Glomerular visceral epithelial cell (primary cell): ENCODE measurements at regions not wholly inside any gene's neighbourhood (a gene's known extent, or its start where the extent isn't known, plus 50 kb on each side); places are given as distances from the start of the nearest gene placed in this dataset.

Experiments used
- DNase-seq: peaks from one replicate; pipeline ENCODE4 v3.0.0-alpha.2; 2016; ENCODE audit errors: extremely low spot score

DNA sequence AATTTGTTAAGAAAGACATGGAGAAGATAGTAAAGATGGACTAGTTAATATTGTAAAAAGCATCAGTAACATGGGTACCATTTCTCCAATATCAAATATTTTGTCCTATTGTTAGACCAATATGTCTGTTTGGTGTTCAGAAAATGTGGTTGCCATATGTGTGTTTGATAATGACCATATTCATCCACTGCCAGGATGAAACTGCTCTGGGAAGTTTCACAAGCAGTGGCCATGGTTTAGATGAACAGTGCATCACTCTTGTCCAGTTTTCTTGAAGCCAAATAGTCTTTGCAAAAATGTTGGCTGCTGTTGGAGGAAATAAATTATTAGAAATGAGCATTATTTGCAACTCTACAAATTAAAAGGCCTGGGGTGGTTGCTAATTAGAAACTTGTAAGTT lies 333.8 kb downstream of the NUF2 start:
- DNase-seq: no peak

DNA sequence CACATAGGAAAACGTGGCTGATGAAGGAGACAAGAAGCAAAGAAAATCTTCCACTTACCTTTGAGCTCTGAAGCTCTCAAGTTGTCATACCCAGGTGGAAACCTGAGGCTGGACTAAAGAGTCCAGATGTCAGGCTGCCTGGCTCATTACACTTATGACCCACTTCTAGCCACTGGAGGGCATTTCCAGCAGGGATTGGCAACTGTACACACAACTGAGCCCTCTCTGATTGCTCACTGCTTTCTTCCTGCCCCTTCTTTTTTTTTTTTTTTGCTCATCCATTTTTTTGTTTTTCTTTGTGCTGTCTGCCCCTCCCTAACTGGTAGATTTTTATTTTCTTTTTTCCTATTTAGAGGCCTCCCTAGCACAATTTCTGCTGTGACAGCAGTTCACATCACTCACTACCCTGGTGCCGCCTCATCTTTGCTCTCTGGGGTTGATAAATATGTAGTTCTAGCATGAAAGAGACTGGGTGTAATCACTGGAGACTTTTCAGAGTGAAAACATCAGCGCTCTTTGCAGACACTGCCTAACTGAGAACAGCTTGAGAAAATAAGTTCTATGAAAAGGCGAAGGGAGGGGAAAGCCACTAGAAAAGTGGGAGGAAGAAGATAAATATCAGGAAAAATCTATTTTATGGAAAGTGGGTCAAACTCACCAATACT lies 334.5 kb downstream of the NUF2 start:
- DNase-seq: no peak

DNA sequence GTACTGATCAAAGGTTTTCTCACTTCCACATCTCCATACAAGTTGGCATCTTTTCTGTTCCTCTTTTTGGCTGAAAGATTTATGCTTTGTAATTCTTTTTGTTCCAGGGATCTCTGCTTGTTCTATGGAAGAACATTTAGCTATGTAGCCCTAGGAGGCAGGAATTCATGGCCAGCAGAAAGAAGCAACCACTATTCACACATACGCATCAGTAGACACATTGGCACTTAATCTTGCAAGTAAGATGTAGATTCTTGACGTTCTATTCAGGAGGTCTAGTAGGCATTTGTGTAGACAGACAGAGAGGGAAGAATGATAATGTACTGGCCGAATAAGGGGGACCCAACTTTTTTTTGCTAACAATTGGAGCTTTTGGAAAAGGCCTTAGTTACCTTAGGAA lies 336.0 kb downstream of the NUF2 start:
- DNase-seq: no peak

DNA sequence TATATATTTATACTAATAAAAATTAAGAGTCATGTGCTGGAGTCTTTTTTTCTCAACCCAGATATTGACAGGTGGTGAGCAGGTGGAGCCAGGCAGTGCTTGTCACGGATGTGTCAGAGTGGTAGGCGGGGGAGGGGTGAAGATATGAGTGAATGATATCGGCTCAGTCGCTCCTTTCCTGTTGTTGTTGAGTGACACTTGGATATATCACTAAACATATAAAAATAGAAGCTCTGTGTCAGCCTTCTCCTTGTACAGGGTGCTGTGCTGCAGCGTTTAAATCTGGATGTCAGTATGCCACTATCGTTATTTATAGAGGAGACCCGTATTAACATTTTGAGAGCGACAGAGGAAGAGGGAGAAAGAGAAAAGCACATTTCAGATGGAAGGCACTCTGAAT lies 339.6 kb downstream of the NUF2 start:
- no peak for DNase-seq

DNA sequence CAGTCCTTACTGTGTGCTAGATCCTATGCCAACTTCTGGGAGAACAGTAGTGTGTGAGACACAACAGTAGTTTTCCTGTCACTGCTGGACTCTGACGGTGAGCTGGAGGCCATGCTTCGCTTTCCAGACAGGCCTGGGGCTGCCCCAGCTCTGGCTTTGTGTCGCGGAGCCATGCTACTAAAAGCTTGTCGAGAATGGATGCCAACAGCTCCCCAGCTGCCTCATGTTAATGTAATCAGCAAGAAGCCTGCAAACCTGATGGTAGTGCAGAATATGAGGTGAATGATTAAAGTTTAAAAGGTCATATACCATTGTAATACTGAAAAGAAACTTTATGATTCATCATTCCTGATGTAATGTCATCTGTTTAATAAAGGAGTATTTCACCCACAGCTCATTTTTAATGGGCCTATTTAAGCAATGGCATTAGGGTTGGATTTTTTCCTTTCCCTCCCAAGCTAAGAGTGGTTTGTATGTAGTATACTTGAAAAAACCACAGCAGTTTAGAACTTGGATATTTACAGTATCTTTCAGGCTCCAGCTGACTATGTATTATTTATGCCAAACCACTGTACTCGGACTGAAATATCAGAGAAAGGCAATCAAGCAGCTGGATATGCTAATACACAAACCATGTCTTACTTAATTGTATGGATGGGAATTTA lies 343.0 kb downstream of the NUF2 start:
- no peak for DNase-seq

DNA sequence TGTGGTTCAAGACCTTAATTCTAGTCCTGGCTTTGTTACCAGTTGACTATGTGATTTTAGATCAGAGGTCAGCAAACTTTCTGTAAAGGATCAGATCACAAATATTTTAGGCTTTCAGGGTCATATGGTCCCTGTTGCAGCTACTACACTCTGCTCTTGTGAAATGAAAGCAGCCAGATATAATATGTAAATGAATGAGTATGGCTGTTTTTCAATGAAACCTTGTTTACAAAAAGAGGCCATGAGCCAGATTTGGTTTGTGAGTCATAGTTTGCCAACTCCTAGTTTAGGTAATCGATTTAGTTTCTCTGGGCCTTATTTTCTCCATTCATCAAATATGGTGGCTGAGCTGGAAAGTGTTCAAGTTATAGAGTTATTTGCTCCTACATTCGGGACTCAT lies 346.7 kb downstream of the NUF2 start:
- DNase-seq: no peak

DNA sequence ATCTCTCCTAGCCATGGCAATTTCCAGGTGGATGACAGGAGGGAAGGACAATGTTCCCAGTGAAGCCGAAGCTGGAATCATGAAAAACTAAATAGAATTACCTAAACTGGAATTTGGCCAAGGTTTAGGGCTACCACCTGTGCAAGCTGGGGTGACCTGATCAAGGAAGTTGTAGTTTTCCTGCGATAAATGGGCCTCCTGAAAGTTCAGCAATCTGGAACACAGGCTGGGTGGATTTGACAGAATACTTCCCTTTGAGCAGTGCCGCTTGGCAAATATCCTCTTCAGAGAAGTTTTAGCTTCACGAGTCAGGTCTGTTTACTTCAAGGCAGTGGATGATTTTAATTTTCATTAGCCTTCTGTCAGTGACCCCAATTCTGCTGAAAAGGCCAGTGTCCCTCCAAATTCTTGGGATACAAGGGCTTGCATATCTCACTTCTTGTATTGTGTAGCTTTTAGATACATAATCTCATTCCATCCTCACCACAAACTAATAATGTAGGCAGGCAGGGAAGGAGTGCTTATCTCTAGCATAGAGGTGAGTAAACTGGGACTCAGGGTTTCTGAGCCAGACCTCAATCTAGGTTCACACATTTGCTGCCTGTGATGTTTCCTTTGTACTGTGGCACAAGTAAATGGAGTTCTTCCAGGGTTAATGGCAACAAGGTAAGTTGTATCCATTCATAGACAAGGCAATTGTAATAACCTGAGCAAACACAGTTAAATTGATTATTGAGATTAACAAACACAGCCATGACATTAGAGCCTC lies 349.4 kb downstream of the NUF2 start:
- no peak for DNase-seq

DNA sequence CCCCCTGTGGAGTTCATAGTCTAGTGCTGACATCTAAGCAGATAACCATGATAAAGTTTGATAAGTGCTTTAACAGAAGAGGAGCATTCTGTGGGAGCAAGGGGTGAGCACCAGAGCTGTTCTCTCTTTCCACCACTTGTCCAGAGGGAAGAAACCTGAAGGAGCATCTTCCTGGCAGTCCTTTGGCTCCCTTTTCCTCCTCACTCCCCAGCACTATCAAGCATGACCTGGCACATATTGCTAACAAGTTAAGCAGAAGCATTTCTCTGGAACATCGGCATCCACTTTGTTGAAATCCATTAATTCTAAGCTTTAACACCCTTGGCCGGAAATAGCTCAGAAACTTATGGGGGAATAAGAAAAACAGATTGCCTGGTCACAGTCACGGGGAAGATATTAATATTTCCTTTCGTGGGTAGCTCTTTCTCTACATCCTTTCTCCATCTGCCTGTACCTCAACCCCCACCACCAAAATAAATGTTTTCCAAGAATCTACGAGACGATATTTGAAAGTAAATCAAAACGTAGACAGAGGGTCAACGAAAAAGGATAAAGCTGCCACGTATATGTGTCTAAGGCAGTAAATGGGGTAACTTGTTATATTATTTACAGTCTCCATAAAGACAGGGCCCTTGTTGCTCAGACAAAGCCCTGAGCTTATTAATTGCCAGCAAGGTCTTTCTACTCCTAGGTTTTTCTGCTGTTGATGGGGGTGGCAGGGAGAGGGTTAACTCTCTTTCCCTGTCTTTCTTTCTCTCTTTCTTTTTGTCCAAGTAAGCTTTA lies 351.4 kb downstream of the NUF2 start:
- DNase-seq: no peak

DNA sequence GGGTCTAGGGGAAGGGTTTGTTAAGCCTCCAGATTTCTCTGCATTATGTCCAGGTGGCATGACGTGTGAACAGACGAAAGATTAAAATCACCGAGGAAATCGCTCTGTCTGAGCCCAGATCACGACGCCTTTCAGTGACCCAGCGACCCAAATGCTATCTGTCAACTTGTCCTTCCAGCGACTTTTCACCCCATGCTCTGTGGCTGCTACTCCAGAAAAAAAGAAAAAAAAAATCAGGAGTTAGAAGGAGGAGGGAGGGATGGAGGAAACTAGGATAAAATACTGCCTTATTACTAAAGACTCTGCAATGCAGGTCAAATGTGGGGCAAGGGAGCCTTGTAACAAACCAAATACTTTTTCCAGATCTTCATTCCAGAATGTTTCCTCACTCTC lies 352.0 kb downstream of the NUF2 start:
- DNase-seq: no peak

DNA sequence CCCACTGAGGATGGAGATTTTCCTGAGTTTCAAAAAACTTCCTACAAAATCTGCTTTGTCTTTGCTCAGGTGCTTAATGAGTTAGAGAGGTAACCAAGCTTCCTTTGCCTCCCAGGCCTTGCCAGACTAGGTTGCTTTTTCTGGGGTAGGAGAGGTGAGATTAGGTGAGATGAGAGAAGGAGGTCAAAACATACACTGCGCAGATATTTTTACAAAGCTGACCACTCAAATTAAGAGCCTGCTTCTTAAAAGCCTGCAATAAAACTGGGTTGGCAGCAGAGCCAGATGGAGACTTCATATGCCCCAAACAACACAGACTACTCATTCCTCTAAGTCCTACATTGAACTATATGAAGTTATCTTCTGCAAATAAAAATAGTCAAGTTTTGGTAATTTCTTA lies 352.5 kb downstream of the NUF2 start:
- no peak for DNase-seq

DNA sequence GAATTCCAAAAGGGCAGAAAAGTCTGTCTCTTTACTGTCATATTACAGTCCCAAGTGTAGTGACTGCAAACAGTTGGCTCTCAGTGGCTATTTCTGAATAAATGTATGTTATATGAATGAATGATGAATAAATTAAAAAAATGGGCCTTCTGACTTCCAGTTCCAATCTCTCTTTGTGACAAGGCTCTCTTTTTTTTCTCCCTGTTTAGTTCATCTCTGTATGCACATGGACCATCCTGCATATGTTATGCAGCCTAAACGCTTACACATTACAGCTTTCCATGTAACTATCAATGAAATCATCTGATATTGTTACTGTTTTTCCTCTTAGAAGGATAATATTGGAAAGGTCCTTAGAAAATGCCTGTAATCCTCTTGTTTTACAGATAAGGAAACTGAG lies 363.0 kb downstream of the NUF2 start:
- DNase-seq: no peak

DNA sequence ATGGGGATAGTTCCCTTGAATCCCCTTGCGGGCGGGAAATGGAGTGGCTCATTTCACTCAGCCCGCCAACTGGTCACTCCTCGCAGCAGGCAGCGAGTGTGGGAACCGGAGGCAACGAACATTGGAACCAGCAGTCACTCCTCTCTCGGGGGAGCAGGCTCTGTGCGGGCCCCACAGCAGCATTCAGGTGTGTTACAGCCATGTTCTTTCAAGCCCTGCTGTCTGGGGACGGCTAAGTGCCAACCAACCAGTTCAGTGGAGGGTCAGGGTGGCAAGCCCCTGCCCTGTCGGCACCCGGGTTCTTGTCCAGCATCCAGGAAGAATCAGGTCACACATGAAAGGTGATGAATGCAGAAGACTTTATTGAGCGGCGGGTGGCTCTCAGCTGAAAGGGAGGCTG lies 370.5 kb downstream of the NUF2 start:
- DNase-seq: no peak

DNA sequence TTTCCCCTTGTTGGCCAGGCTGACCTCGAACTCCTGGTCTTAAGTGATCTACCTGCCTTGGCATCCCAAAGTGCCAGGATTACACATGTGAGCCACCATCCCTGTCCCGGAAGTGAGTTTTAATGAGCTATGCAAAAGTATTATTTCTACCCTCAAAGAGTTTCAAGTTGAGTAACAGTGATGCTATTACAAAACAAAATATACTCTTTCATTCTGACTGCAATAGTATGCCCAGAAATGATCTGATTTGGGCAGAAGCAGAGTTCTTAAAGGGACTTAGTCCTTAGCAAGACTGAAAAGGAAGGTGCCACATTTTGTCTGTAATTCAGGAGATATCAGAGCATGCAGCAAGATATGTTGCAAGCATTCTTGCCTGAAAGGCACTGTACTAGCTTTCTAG lies 375.4 kb downstream of the NUF2 start:
- DNase-seq: no peak

DNA sequence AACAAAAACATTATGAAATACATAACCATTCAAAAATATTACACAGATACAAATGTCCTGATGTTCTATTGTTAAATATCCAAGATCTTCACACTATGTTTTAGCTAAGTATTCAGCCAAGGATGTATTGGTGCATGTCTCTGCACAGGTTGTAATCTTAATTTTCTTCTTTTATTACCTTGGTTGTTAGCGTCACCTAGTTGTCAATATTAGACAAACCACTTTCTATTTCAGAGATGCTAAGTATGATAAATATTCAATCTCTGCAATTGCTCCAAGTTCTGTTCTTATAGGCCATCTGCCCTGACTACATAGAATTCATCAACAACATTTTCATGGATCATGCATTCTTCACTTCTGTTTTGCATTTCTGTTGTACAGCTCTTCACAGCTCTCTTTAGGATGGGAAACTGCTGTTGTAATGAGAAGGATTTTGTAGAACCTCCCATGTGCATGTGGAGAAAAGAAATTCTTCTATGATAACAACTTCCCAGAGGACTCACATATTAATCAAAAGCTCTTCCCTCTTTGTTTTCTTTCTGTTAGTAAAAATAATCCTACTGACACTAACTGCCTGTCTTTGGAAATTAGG lies 380.1 kb downstream of the NUF2 start:
- DNase-seq: no peak

DNA sequence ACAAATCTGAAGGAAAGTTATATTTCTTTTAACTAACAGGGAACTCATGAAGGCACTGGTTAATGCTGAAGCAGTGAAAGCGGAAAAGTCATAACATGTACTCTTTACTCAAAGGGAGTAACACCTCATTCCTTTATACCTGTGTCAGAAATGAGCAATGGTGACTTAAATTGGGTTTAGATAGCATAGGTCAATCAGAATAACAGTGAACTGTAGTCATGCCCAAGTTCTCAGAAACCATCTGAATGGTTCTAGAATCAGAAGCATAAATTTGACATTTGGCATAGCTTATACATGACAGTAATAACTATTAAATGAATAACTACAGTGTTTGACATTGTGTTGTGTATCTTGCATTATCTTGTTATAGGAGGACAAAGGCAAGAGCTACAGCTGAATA lies 382.0 kb downstream of the NUF2 start:
- no peak for DNase-seq

DNA sequence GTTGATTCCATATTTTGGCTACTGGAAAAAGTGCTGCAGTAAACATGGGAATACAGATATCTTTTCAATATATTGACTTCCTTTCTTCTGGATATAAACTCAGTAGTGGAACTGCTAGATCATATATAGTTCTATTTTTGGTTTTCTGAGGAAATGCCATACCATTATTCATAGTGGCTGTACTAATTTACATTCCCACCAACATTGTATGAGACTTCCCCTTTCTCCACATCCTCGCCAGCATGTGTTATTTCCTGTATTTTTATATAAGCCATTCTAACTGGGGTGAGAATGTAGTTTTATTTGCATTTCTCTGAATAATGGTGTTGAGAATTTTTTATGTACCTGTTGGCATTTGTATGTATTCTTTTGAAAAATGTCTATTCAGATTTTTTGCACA lies 385.2 kb downstream of the NUF2 start:
- DNase-seq: no peak

DNA sequence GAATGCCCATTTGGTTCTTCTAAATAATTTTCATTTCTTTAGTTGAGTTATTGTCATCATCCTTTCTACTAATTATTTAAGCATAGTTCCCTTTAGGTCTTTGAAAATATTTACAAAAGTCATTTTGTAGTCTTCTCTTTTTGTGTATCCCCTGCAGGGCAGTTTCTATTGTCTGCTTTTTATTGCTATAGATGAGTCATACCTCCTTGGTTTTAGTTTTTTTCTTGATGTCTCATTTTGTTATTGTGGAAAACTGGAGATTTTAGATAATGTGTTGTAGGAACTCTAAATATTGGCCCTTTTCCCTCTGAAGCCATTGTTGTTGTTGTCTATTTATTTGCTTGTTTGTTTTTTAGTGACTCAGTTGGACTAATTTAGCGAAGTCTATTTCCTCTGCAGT lies 387.9 kb downstream of the NUF2 start:
- no peak for DNase-seq

DNA sequence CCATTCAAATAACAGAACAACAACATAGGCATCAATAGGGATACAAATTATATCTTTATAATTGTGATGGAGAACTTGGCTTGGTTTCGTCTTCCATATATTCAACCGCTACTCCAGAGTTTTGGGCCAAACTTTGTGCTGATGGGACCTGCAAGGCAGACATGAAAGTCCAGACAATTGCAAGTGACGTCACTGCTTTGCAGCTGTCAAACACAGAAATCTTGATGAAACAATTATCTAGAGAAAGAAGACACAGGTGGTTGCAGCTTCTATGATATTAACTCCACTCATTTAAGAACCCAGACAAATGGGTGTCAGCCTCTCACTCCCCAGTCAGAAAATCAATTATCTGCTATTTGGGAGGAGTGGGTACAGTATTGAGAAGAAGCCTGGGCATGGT lies 390.6 kb downstream of the NUF2 start:
- DNase-seq: no peak

DNA sequence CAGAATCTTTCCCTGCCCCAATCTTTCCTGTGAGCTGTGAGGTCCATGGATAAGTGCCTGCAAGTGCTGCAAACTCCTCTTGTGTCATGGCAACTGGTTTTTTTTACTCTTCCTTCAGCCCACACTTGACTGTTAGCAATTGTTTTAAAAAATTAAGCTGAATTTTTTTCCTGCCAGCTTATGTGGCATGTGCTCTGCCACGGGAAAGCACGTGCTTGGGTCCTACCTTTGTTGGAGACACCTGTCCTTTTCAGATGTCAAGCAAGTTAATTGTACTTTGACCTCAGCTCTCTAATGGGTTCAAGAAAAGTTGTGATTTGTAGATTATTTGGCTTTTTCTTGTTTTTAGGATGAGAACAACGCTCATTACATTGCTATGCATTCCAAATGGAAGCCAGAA lies 398.5 kb downstream of the NUF2 start:
- DNase-seq: no peak

DNA sequence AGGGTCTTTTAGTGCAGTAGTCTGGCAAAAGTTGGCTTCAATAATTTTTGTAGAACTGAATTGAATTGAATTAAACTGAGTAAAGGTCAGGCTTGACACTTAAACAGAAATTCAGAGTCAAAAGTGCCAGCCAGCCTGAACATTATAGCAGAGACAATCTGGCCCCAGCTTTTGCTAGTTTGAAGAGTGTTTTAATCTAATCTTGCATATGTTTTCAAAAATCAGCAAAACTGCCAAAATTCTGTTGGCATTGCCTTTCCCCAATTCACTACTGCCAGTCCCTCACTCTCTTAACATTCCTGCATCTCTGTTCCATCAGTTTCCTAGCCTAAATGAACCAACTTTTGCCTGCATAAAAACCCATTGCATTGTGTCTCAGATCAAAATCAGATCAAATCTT lies 403.8 kb downstream of the NUF2 start:
- DNase-seq: no peak

DNA sequence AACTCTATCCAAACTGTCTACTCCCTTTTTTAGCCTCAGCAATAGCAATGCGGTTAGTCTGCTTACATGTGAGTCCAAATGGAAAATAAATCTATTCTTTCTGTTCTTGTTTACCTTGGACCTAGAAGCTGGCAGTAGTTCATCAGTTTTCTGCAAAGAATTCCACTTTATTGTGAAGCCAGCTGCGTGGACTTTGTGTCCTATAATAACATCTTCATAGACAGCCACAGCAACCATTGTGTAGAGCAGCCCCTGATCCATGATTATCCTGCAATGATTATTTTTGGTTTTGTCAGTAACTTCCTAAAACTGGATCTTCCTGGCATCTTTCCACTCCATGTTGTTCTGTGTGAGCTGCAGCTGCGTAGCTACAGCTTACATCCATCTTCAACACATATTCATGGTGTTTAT lies 408.7 kb downstream of the NUF2 start:
- DNase-seq: no peak

DNA sequence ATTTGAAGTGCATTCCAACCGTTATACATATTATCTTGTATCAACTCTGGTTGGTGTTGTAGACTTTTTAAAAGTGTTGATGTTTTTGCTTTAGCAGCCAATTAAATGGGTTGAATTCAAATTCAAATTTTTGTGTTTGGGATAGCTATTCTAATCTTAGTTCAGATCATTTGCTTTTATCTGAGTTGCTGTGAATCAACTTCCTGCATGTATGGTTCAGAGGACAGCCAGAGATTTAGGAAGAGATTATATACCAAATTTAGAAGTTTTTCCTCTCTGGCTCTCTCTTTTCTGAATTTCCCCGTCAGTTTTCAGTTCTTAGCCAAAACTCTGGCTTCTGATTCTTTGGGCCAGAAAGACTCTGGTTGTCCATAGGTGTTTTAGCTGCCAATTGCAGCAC lies 415.5 kb downstream of the NUF2 start:
- no peak for DNase-seq
